DMS153 treated with DMSO at 0.1 percent for 48 hours (cell line): ENCODE measurements at regions not wholly inside any gene's neighbourhood (a gene's known extent, or its start where the extent isn't known, plus 50 kb on each side); places are given as distances from the start of the nearest gene placed in this dataset.

Source experiments
- DNase-seq: peaks from one replicate; lab custom pipeline; 2025; ENCODE audit not compliant: unreplicated experiment; lab: John Stamatoyannopoulos, UW

GRCh38 chr2:76461431-76461830 is 750.7 kb upstream of the GCFC2 start:
- DNase-seq = no peak

DNA sequence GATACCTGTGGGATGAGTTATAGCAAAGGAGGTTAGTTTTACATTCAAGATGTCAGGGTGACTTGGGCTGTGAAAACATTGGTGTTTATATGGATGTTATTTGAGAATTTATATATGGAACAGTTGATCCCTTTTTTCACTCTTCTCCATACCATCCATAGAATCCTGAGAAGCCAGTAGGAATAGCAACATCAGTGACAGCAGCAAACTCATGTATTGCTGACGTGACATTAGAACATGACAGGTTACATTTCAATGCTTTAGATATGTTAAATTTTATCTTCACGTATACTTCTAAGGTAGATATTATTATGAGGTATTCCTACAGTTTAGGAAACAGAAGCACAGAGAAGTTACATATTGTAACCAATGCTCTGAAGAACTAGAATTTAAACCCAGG is 745.2 kb upstream of the GCFC2 start:
- no peak for DNase-seq

DNA sequence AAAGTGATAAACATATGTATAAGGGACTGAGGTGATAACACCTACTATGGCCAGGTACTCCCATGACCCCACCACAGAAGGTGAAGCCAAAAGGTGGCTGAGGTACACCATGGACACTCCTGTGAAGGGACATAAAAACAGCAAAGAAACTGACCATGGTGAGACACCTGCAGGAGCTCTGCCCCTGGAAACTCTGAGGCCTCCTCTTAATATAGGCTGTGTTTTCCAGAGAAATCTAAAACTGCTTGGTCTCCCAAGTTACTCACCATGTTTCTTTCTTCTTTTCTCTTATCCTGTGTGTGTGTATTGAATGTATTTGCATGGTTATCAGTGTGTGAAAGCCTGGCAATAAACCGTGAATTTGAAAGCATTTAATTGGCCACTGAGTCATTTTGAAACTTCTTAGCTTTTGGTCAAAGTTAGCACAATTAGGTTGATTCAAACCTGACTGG is 739.3 kb upstream of the GCFC2 start:
- no peak for DNase-seq

DNA sequence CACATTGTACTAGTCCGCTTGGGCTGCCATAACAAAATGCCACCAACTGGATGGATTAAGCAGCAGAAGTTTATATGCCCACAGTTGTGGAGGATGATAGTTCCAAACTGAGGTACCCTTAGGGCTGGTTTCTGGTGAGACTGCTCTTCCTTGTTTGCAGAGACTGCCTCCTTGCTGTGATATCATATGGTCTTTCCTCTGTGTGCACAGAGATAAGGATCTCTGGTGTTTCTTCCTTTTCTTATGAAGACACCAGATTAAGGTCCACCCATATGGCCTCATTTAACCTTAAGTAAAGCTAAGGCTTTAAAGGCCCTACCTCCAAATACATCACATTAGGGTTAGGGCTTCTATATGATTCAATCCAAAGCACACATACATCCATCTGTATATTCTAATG is 738.2 kb upstream of the GCFC2 start:
- DNase-seq = no peak

DNA sequence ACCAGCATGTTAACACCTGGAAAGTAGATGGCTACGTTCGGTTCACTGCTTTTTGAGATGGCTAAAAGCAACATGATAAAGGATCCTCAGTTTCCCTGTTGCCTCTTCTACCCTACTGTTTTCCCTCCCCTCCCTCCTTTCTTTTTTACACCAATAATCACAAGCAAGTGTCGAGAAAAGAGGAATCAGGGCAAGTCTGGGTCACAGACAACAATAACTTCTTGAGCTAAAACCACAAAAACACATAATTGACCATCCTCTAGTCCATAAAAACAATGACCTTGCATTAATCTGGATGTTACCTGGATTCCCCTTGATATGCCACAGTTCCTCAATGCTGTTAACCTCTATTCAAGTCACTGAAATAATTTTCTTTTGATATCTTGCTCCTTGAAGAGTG is 736.6 kb upstream of the GCFC2 start:
- DNase-seq = no peak

- DNase-seq = no peak
Measured at GRCh38 chr2:76446872-76447271, 736.2 kb upstream of the GCFC2 start.

DNA sequence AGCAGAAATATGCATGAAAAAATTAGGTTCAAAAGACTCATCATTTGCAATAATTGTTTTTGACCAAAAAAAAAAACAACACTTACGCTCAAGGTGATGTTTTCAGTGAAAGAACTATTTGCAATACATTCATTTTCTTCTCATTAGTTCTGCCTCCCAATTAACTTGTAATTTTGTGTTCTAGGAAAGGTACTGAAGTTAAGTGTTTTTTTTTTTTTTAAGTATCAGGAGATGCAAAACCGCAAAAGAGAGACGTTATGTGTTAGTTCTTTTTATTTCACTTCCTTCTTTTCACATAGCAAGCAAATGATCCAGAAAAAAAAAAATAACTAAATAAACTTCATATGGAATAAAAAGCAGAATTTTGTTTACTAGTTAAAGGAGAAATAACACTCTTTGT is 735.2 kb upstream of the GCFC2 start:
- no peak for DNase-seq

DNA sequence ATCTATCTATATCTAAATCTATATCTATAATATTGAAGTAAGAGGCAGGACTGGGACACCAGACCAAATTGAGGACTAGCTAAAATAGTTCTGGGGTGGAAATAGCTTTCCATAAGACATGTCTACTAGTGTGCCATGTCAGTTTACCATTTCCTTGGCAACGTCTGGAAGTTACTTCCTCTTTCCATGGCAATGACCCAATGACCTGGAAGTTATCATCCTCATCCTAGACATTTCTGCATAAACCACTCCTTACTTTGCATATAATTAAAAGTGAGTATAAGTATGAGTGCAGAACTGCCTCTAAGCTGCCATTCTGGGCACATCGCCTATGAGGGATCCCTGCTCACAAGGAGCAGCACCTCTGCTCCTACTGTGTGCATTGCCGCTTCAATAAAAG is 734.0 kb upstream of the GCFC2 start:
- no peak for DNase-seq

- no peak for DNase-seq
Measured at GRCh38 chr2:76437564-76437963, 726.8 kb upstream of the GCFC2 start.

DNA sequence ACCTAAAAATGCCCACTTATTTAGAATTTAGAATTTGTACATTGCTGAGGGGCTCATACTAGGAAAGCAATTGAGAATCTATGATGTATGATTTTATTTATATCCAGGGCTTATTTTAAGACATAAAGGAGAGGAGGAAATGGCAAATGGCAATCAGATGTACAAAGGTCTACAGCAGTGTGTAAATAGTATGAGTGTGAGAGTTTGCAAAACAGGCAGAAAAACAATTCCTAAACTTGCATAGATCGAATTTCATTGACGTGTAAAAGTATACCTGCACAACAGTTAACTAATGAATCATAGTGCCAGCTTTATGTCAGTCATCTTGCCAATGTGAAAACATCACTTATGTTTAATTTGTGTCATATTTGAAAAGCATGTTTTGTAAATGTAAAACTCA is 718.7 kb upstream of the GCFC2 start:
- no peak for DNase-seq

GRCh38 chr2:76427452-76427851 is 716.7 kb upstream of the GCFC2 start:
- DNase-seq = no peak

- DNase-seq = no peak
Measured at GRCh38 chr2:76415821-76416220, 705.1 kb upstream of the GCFC2 start.

- no peak for DNase-seq
Measured at GRCh38 chr2:76413436-76413835, 702.7 kb upstream of the GCFC2 start.

- DNase-seq = no peak
Measured at GRCh38 chr2:76406134-76406855, 695.6 kb upstream of the GCFC2 start.

DNA sequence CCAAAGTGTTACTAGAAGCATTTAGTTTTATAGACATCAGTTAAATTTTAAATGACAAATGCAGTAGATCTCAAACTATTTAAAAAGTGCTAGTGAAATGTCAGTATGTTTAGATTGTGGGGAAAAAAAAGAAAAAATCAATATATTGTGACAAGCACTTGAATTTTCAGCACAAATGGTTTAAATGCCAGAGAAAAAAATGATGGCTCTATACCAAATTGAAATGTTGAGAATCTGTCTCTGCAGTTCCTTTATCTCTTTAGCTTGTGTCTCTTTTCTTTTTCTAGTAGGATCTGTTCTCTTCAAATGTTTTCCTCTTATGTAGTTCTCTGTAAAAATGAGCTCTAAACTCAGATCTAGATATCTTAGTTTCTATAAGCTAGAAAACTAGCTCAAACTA is 682.6 kb upstream of the GCFC2 start:
- no peak for DNase-seq

- DNase-seq = no peak
Measured at GRCh38 chr2:76391678-76392077, 681.0 kb upstream of the GCFC2 start.

DNA sequence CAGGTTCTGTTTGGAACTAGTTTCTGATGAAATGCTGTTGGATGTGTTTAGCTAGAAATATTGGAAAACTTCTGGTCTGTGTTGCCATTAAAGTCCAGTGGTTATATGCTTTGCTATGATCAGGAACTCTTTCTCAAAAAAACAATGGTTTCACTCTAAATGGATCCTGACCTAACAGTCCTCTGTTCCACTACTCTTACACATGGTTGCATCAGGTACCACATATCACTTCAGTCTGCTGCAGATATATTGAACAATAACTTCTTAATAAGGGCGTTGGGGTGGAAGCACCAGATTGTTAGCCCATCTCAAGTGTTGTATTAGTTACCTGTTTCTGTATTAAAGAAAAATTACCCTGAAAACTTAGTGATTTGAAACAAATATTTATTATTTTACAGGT is 676.6 kb upstream of the GCFC2 start:
- no peak for DNase-seq

- no peak for DNase-seq
Measured at GRCh38 chr2:76385943-76386342, 675.2 kb upstream of the GCFC2 start.

DNA sequence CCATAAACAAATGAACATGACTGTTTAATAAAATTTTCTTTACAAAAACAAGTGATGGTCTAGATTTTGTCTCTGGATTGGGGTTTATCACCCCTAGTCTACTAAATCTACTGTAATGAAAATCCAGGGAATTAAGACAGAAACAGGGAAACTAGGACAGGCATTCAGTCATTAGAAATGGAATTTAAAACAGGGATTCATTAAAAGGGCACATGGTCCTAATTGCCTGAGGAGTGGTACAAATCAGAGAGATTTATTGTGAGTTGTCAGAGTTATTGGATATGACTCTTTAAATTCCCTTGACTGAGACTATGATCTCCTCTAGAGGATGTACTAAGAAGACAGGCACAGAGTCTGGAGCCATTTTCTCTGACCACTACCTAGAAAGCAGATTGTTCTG is 670.9 kb upstream of the GCFC2 start:
- DNase-seq = no peak

GRCh38 chr2:76378140-76378539 is 667.4 kb upstream of the GCFC2 start:
- no peak for DNase-seq

DNA sequence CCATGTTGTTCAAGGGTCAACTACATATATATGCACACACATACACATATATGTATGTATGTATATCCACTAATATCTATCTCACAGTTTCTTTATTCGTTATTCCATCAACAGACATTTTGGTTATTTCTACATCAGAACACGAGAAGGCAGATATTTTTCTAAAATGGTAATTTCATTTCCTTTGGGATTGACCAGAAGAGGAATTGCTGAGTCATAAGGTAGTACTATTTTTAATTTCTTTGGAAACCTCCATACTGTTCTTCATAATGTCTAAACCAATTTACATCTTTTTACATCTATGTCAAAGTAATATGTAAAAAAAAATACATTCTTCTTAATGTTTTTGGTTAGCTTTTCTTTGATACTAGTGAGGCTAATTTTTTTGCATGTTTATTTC is 630.7 kb upstream of the GCFC2 start:
- no peak for DNase-seq

- DNase-seq = no peak
Measured at GRCh38 chr2:76332871-76333270, 622.2 kb upstream of the GCFC2 start.

GRCh38 chr2:76330865-76331264 is 620.1 kb upstream of the GCFC2 start:
- no peak for DNase-seq
